ENCODE measurements at regions not wholly inside any gene's neighbourhood (a gene's known extent, or its start where the extent isn't known, plus 50 kb on each side); places are given as distances from the start of the nearest gene placed in this dataset.

DNA sequence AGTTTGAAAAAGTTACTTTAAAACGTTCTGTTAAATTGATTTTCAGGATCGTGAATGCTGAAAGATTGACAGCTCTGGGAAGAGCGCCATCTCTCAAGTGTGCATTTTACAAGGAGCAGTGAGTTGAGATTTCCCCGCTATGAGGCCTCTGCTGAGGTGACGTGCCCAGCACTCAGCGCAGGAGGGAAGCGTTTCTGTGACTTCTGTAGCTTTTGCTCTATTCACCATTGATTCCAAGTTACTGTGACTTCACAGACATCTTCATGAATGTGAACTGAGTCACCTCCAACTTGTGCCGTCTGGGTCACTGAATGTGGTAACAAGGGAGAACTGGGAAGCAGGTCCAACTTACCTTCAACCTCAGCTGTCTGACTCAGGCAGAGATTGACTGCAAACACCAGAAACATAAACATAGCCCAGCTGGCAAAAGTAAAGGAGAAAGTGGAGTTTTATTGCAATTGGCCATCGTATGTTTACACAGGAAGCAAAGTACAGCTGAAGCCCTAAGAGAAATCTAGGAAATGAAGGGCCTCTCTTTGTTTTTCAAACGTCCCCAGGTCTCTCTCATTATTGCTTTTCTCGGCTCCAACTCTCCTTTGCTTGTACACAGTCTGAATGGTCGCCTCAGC is 428.8 kb upstream of the CLINT1 start:
- no peak for TF ChIP-seq POLR2A (IDR thresholded peaks at IDR 0.05)
- TF ChIP-seq, protein P1, sequence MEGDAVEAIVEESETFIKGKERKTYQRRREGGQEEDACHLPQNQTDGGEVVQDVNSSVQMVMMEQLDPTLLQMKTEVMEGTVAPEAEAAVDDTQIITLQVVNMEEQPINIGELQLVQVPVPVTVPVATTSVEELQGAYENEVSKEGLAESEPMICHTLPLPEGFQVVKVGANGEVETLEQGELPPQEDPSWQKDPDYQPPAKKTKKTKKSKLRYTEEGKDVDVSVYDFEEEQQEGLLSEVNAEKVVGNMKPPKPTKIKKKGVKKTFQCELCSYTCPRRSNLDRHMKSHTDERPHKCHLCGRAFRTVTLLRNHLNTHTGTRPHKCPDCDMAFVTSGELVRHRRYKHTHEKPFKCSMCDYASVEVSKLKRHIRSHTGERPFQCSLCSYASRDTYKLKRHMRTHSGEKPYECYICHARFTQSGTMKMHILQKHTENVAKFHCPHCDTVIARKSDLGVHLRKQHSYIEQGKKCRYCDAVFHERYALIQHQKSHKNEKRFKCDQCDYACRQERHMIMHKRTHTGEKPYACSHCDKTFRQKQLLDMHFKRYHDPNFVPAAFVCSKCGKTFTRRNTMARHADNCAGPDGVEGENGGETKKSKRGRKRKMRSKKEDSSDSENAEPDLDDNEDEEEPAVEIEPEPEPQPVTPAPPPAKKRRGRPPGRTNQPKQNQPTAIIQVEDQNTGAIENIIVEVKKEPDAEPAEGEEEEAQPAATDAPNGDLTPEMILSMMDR (IDR thresholded peaks at IDR 0.05), result no peak
